ENCODE measurements at regions not wholly inside any gene's neighbourhood (a gene's known extent, or its start where the extent isn't known, plus 50 kb on each side); places are given as distances from the start of the nearest gene placed in this dataset.

GRCh38 chr18:73007915-73008308, 140.1 kb upstream of the NETO1 start:
- Histone ChIP-seq H3F3A (ENCODE audit: low read depth) (peaks cover 14% of the 10 kb centered on the region; the same call in 1 of the 2 replicates), H3K36me3 (ENCODE audit: insufficient read depth, low read length) (no peaks in the 10 kb centered on the region), H3K4me3 (ENCODE audit: low read length, poor library complexity, severe bottlenecking) (no peak overlapping the region), H3K4me2 (ENCODE audit: low read depth, low read length, poor library complexity, severe bottlenecking) (peak overlapping the region; percentile 47), H2AFZ (ENCODE audit: low read length) (peak overlapping the region; percentile 65), H3K27me3 (ENCODE audit: insufficient read depth, low read length, poor library complexity, severe bottlenecking) (no peaks in the 10 kb centered on the region), H3K9me2 (replicated peaks; ENCODE audit: low read depth, low read length) (no peaks in the 10 kb centered on the region), H4K20me1 (ENCODE audit: insufficient read depth, low read length, poor library complexity, severe bottlenecking) (no peaks in the 10 kb centered on the region), H3K4me1 (ENCODE audit: insufficient read depth, low read length, poor library complexity, severe bottlenecking) (peaks cover 49% of the 10 kb centered on the region), H3K9me3 (ENCODE audit: insufficient read depth, low read depth, low read length) (peaks cover 2% of the 10 kb centered on the region; the same call in 1 of the 2 replicates), H3K79me2 (ENCODE audit: insufficient read depth, low read length) (no peaks in the 10 kb centered on the region), H3K9ac (ENCODE audit: low read depth, low read length, poor library complexity, severe bottlenecking) (peak overlapping the region; percentile 21)
- TF ChIP-seq EZH2phosphoT487 (IDR thresholded peaks at IDR 0.05; ENCODE audit: borderline replicate concordance) (no peak), CTCF (conservative IDR thresholded peaks at IDR 0.05; ENCODE audit: low read length) (no peak)

- Histone ChIP-seq H2AFZ (ENCODE audit: low read length) (peak overlapping the region; percentile 65), H3K36me3 (ENCODE audit: insufficient read depth, low read length) (no peaks in the 10 kb centered on the region), H3K79me2 (ENCODE audit: insufficient read depth, low read length) (no peaks in the 10 kb centered on the region), H3K27me3 (ENCODE audit: insufficient read depth, low read length, poor library complexity, severe bottlenecking) (no peaks in the 10 kb centered on the region), H3K9me3 (ENCODE audit: insufficient read depth, low read depth, low read length) (peaks cover 2% of the 10 kb centered on the region; the same call in 1 of the 2 replicates), H3F3A (ENCODE audit: low read depth) (peaks cover 14% of the 10 kb centered on the region; the same call in 1 of the 2 replicates), H3K4me1 (ENCODE audit: insufficient read depth, low read length, poor library complexity, severe bottlenecking) (peaks cover 49% of the 10 kb centered on the region), H3K9ac (ENCODE audit: low read depth, low read length, poor library complexity, severe bottlenecking) (peak overlapping the region; percentile 21), H3K4me3 (ENCODE audit: low read length, poor library complexity, severe bottlenecking) (peak overlapping the region; percentile 44), H3K9me2 (replicated peaks; ENCODE audit: low read depth, low read length) (no peaks in the 10 kb centered on the region), H4K20me1 (ENCODE audit: insufficient read depth, low read length, poor library complexity, severe bottlenecking) (no peaks in the 10 kb centered on the region), H3K4me2 (ENCODE audit: low read depth, low read length, poor library complexity, severe bottlenecking) (peak overlapping the region; percentile 47)
- TF ChIP-seq CTCF (conservative IDR thresholded peaks at IDR 0.05; ENCODE audit: low read length) (no peak), EZH2phosphoT487 (IDR thresholded peaks at IDR 0.05; ENCODE audit: borderline replicate concordance) (no peak)
These were observed 139.6 kb upstream of the NETO1 start for GRCh38 chr18:73007195-73007914.

- Histone ChIP-seq H3K36me3 (ENCODE audit: insufficient read depth, low read length) (no peaks in the 10 kb centered on the region), H3K4me3 (ENCODE audit: low read length, poor library complexity, severe bottlenecking) (no peak overlapping the region), H3K9me2 (replicated peaks; ENCODE audit: low read depth, low read length) (no peaks in the 10 kb centered on the region), H4K20me1 (ENCODE audit: insufficient read depth, low read length, poor library complexity, severe bottlenecking) (no peaks in the 10 kb centered on the region), H3K27me3 (ENCODE audit: insufficient read depth, low read length, poor library complexity, severe bottlenecking) (no peaks in the 10 kb centered on the region), H3K4me1 (ENCODE audit: insufficient read depth, low read length, poor library complexity, severe bottlenecking) (peaks cover 44% of the 10 kb centered on the region), H3F3A (ENCODE audit: low read depth) (peaks cover 14% of the 10 kb centered on the region; the same call in 1 of the 2 replicates), H3K9ac (ENCODE audit: low read depth, low read length, poor library complexity, severe bottlenecking) (no peak overlapping the region), H3K9me3 (ENCODE audit: insufficient read depth, low read depth, low read length) (no peaks in the 10 kb centered on the region), H3K79me2 (ENCODE audit: insufficient read depth, low read length) (no peaks in the 10 kb centered on the region), H3K4me2 (ENCODE audit: low read depth, low read length, poor library complexity, severe bottlenecking) (no peak overlapping the region), H2AFZ (ENCODE audit: low read length) (peak overlapping the region; percentile 3; the same call in 1 of the 2 replicates)
- TF ChIP-seq CTCF (conservative IDR thresholded peaks at IDR 0.05; ENCODE audit: low read length) = no peak
These were observed 138.5 kb upstream of the NETO1 start for GRCh38 chr18:73006331-73006730.

Measured in Loucy (cell line).